ENCODE measurements at regions not wholly inside any gene's neighbourhood (a gene's known extent, or its start where the extent isn't known, plus 50 kb on each side); places are given as distances from the start of the nearest gene placed in this dataset.
A peak's percentile ranks its signal among the peaks of the same experiment; 100 is the strongest.

- Histone ChIP-seq H4K5ac (ENCODE audit: low read length) (no peak overlapping the region), H3K4me3 (ENCODE audit: low read length) (no peak overlapping the region), H3K4ac (ENCODE audit: low read depth, low read length) (no peak overlapping the region), H3K36me3 (ENCODE audit: control insufficient read depth, insufficient read depth, low read length) (no peaks in the 10 kb centered on the region), H3K18ac (ENCODE audit: low read length) (no peak overlapping the region), H2AK5ac (ENCODE audit: low read length) (no peak overlapping the region), H3K27me3 (ENCODE audit: insufficient read depth, low read length, poor library complexity) (no peaks in the 10 kb centered on the region), H3K27ac (ENCODE audit: low read depth, low read length) (no peak overlapping the region), H3K4me2 (ENCODE audit: low read length) (no peak overlapping the region), H2BK15ac (replicated peaks; ENCODE audit: low read depth) (no peak overlapping the region), H3K79me1 (ENCODE audit: low read length) (no peaks in the 10 kb centered on the region), H3K56ac (ENCODE audit: low read length) (no peak overlapping the region), H2BK5ac (ENCODE audit: low read length) (no peak overlapping the region), H2BK120ac (ENCODE audit: low read depth, low read length) (no peak overlapping the region), H3K9ac (ENCODE audit: low read length) (no peak overlapping the region), H4K8ac (ENCODE audit: low read depth, low read length) (no peak overlapping the region), H3K23ac (ENCODE audit: low read length) (no peak overlapping the region), H3K4me1 (ENCODE audit: control insufficient read depth, low read depth, low read length) (no peaks in the 10 kb centered on the region), H3K79me2 (ENCODE audit: control insufficient read depth, insufficient read depth, low read length) (no peaks in the 10 kb centered on the region)
- no peak for DNase-seq
Measured at GRCh38 chr3:154664714-154665113, 234.7 kb upstream of the GPR149 start.

- Histone ChIP-seq H3K23ac (ENCODE audit: low read length) (no peak overlapping the region), H2BK15ac (replicated peaks; ENCODE audit: low read depth) (no peak overlapping the region), H3K4me1 (ENCODE audit: control insufficient read depth, low read depth, low read length) (no peaks in the 10 kb centered on the region), H3K27me3 (ENCODE audit: insufficient read depth, low read length, poor library complexity) (no peaks in the 10 kb centered on the region), H3K4ac (ENCODE audit: low read depth, low read length) (no peak overlapping the region), H4K5ac (ENCODE audit: low read length) (no peak overlapping the region), H2BK5ac (ENCODE audit: low read length) (no peak overlapping the region), H3K79me1 (ENCODE audit: low read length) (no peaks in the 10 kb centered on the region), H2BK120ac (ENCODE audit: low read depth, low read length) (no peak overlapping the region), H2AK5ac (ENCODE audit: low read length) (no peak overlapping the region), H4K8ac (ENCODE audit: low read depth, low read length) (no peak overlapping the region), H3K18ac (ENCODE audit: low read length) (no peak overlapping the region), H3K27ac (ENCODE audit: low read depth, low read length) (no peak overlapping the region), H3K9ac (ENCODE audit: low read length) (no peak overlapping the region), H3K56ac (ENCODE audit: low read length) (no peak overlapping the region), H3K4me2 (ENCODE audit: low read length) (no peak overlapping the region), H3K79me2 (ENCODE audit: control insufficient read depth, insufficient read depth, low read length) (no peaks in the 10 kb centered on the region), H3K4me3 (ENCODE audit: low read length) (no peak overlapping the region), H3K36me3 (ENCODE audit: control insufficient read depth, insufficient read depth, low read length) (no peaks in the 10 kb centered on the region)
- no CpG with 5 or more reads among the region's 3 CpGs for WGBS (ENCODE audit: extremely low coverage, insufficient coverage, low lambda C conversion rate)
- DNase-seq: no peak
Measured at GRCh38 chr3:154662851-154663250, 232.9 kb upstream of the GPR149 start.

GRCh38 chr3:154660811-154661210 is 230.8 kb upstream of the GPR149 start:
- no peak overlapping the region for H3K4me2 ChIP-seq (ENCODE audit: low read length)
- H3K18ac ChIP-seq (ENCODE audit: low read length): no peak overlapping the region
- no peak overlapping the region for H2AK5ac ChIP-seq (ENCODE audit: low read length)
- no peak for DNase-seq
- WGBS (ENCODE audit: extremely low coverage, insufficient coverage, low lambda C conversion rate): no CpG with 5 or more reads among the region's 2 CpGs
- no peak overlapping the region for H2BK5ac ChIP-seq (ENCODE audit: low read length)
- H3K9ac ChIP-seq (ENCODE audit: low read length): no peak overlapping the region
- no peaks in the 10 kb centered on the region for H3K79me2 ChIP-seq (ENCODE audit: control insufficient read depth, insufficient read depth, low read length)
- no peak overlapping the region for H3K27ac ChIP-seq (ENCODE audit: low read depth, low read length)
- H2BK120ac ChIP-seq (ENCODE audit: low read depth, low read length): no peak overlapping the region
- H3K23ac ChIP-seq (ENCODE audit: low read length): no peak overlapping the region
- H3K4ac ChIP-seq (ENCODE audit: low read depth, low read length): no peak overlapping the region
- no peak overlapping the region for H3K56ac ChIP-seq (ENCODE audit: low read length)
- no peak overlapping the region for H3K4me3 ChIP-seq (ENCODE audit: low read length)
- H3K36me3 ChIP-seq (ENCODE audit: control insufficient read depth, insufficient read depth, low read length): no peaks in the 10 kb centered on the region
- no peaks in the 10 kb centered on the region for H3K27me3 ChIP-seq (ENCODE audit: insufficient read depth, low read length, poor library complexity)
- H4K8ac ChIP-seq (ENCODE audit: low read depth, low read length): no peak overlapping the region
- no peaks in the 10 kb centered on the region for H3K4me1 ChIP-seq (ENCODE audit: control insufficient read depth, low read depth, low read length)
- H3K79me1 ChIP-seq (ENCODE audit: low read length): no peaks in the 10 kb centered on the region
- no peak overlapping the region for H4K5ac ChIP-seq (ENCODE audit: low read length)
- H2BK15ac ChIP-seq (replicated peaks; ENCODE audit: low read depth): no peak overlapping the region

- no peak overlapping the region for H3K18ac ChIP-seq (ENCODE audit: low read length)
- H3K23ac ChIP-seq (ENCODE audit: low read length): no peak overlapping the region
- H3K36me3 ChIP-seq (ENCODE audit: control insufficient read depth, insufficient read depth, low read length): no peaks in the 10 kb centered on the region
- H2BK120ac ChIP-seq (ENCODE audit: low read depth, low read length): no peak overlapping the region
- H2BK15ac ChIP-seq (replicated peaks; ENCODE audit: low read depth): no peak overlapping the region
- no peak overlapping the region for H3K9ac ChIP-seq (ENCODE audit: low read length)
- no peaks in the 10 kb centered on the region for H3K79me1 ChIP-seq (ENCODE audit: low read length)
- no peak for DNase-seq
- H4K5ac ChIP-seq (ENCODE audit: low read length): no peak overlapping the region
- H2BK5ac ChIP-seq (ENCODE audit: low read length): no peak overlapping the region
- H3K4me3 ChIP-seq (ENCODE audit: low read length): no peak overlapping the region
- no peaks in the 10 kb centered on the region for H3K27me3 ChIP-seq (ENCODE audit: insufficient read depth, low read length, poor library complexity)
- H3K79me2 ChIP-seq (ENCODE audit: control insufficient read depth, insufficient read depth, low read length): no peaks in the 10 kb centered on the region
- H3K4me1 ChIP-seq (ENCODE audit: control insufficient read depth, low read depth, low read length): no peaks in the 10 kb centered on the region
- no peak overlapping the region for H3K27ac ChIP-seq (ENCODE audit: low read depth, low read length)
- no peak overlapping the region for H3K4me2 ChIP-seq (ENCODE audit: low read length)
- H3K56ac ChIP-seq (ENCODE audit: low read length): no peak overlapping the region
- H2AK5ac ChIP-seq (ENCODE audit: low read length): no peak overlapping the region
- no peak overlapping the region for H4K8ac ChIP-seq (ENCODE audit: low read depth, low read length)
- no peak overlapping the region for H3K4ac ChIP-seq (ENCODE audit: low read depth, low read length)
Measured at GRCh38 chr3:154658000-154658399, 228.0 kb upstream of the GPR149 start.

- WGBS (ENCODE audit: extremely low coverage, insufficient coverage, low lambda C conversion rate): no CpG with 5 or more reads among the region's 4 CpGs
- Histone ChIP-seq H3K4me2 (ENCODE audit: low read length) (no peak overlapping the region), H3K4ac (ENCODE audit: low read depth, low read length) (no peak overlapping the region), H3K4me3 (ENCODE audit: low read length) (no peak overlapping the region), H2AK5ac (ENCODE audit: low read length) (no peak overlapping the region), H2BK15ac (replicated peaks; ENCODE audit: low read depth) (no peak overlapping the region), H3K56ac (ENCODE audit: low read length) (no peak overlapping the region), H2BK120ac (ENCODE audit: low read depth, low read length) (no peak overlapping the region), H2BK5ac (ENCODE audit: low read length) (no peak overlapping the region), H3K4me1 (ENCODE audit: control insufficient read depth, low read depth, low read length) (no peaks in the 10 kb centered on the region), H3K18ac (ENCODE audit: low read length) (peak overlapping the region; percentile 18), H3K27me3 (ENCODE audit: insufficient read depth, low read length, poor library complexity) (no peaks in the 10 kb centered on the region), H3K36me3 (ENCODE audit: control insufficient read depth, insufficient read depth, low read length) (no peaks in the 10 kb centered on the region), H4K5ac (ENCODE audit: low read length) (no peak overlapping the region), H3K79me1 (ENCODE audit: low read length) (no peaks in the 10 kb centered on the region), H3K79me2 (ENCODE audit: control insufficient read depth, insufficient read depth, low read length) (no peaks in the 10 kb centered on the region), H4K8ac (ENCODE audit: low read depth, low read length) (no peak overlapping the region), H3K27ac (ENCODE audit: low read depth, low read length) (no peak overlapping the region), H3K23ac (ENCODE audit: low read length) (no peak overlapping the region), H3K9ac (ENCODE audit: low read length) (no peak overlapping the region)
- DNase-seq: no peak
Measured at GRCh38 chr3:154657218-154657617, 227.2 kb upstream of the GPR149 start.

- Histone ChIP-seq H2AK5ac (ENCODE audit: low read length) (no peak overlapping the region), H3K9ac (ENCODE audit: low read length) (no peak overlapping the region), H3K27me3 (ENCODE audit: insufficient read depth, low read length, poor library complexity) (no peaks in the 10 kb centered on the region), H2BK120ac (ENCODE audit: low read depth, low read length) (no peak overlapping the region), H3K79me2 (ENCODE audit: control insufficient read depth, insufficient read depth, low read length) (no peaks in the 10 kb centered on the region), H4K5ac (ENCODE audit: low read length) (no peak overlapping the region), H3K36me3 (ENCODE audit: control insufficient read depth, insufficient read depth, low read length) (no peaks in the 10 kb centered on the region), H3K4me2 (ENCODE audit: low read length) (no peak overlapping the region), H4K8ac (ENCODE audit: low read depth, low read length) (no peak overlapping the region), H3K27ac (ENCODE audit: low read depth, low read length) (no peak overlapping the region), H3K18ac (ENCODE audit: low read length) (no peak overlapping the region), H3K4ac (ENCODE audit: low read depth, low read length) (no peak overlapping the region), H3K23ac (ENCODE audit: low read length) (no peak overlapping the region), H2BK5ac (ENCODE audit: low read length) (no peak overlapping the region), H3K4me3 (ENCODE audit: low read length) (no peak overlapping the region), H2BK15ac (replicated peaks; ENCODE audit: low read depth) (no peak overlapping the region), H3K79me1 (ENCODE audit: low read length) (no peaks in the 10 kb centered on the region), H3K4me1 (ENCODE audit: control insufficient read depth, low read depth, low read length) (no peaks in the 10 kb centered on the region), H3K56ac (ENCODE audit: low read length) (no peak overlapping the region)
- no peak for DNase-seq
- WGBS (ENCODE audit: extremely low coverage, insufficient coverage, low lambda C conversion rate): no CpG with 5 or more reads among the region's 3 CpGs
Measured at GRCh38 chr3:154656486-154656885, 226.5 kb upstream of the GPR149 start.
